ENCODE measurements at regions not wholly inside any gene's neighbourhood (a gene's known extent, or its start where the extent isn't known, plus 50 kb on each side); places are given as distances from the start of the nearest gene placed in this dataset.

DNA sequence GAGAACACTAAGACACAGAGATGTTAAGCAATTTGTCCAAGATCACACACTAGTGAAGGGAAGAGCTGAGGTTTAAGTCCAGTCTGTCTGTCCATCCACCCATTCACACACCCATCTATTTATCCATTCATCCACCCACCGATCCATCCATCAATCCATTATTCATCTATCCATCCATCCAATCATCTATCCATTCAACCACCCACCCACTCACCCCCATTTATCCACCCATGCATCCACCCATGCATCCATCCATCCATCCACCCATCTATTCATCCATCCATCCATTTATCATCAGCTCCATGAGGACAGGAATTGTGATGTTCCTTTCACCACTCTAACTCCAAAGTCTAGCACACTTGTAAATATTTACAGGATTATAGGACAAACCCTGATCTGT is 242.3 kb upstream of the PMEPA1 start:
- no peaks in the 10 kb centered on the region for H3K36me3 ChIP-seq (ENCODE audit: control insufficient read depth, low read depth, low read length)
- no peaks in the 10 kb centered on the region for H3K4me1 ChIP-seq (ENCODE audit: control insufficient read depth, low read depth, low read length)
- H3K4me3 ChIP-seq (ENCODE audit: low read length): no peak overlapping the region
- no peaks in the 10 kb centered on the region for H3K27me3 ChIP-seq (ENCODE audit: control insufficient read depth, insufficient read depth, low read length)
- H3K9ac ChIP-seq (ENCODE audit: low read length): no peak overlapping the region
- H3K27ac ChIP-seq (ENCODE audit: low read length): no peak overlapping the region
- no peaks in the 10 kb centered on the region for H3K9me3 ChIP-seq (ENCODE audit: control insufficient read depth, low read depth, low read length)

DNA sequence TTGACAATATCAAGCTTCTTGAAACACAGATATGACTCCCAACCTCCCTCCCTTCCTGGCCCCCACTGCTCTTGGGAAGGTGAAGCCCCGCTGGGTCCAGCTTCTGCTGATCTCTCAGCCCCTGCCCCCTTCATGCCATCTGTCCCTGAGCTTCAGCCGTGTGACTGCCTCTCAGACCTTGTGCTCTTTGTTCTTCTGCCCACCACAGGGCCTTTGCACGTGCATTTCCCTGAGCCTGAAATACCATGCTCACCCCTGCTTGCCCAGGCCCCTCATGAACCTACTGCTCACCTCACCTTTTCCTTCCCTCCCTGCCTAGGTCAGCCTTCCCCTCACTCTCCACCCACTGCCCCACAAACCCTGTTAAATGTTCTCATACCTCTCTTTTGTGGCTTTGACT is 241.7 kb upstream of the PMEPA1 start:
- Histone ChIP-seq H3K27me3 (ENCODE audit: control insufficient read depth, insufficient read depth, low read length) (no peaks in the 10 kb centered on the region), H3K27ac (ENCODE audit: low read length) (no peak overlapping the region), H3K9ac (ENCODE audit: low read length) (no peak overlapping the region), H3K9me3 (ENCODE audit: control insufficient read depth, low read depth, low read length) (no peaks in the 10 kb centered on the region), H3K4me3 (ENCODE audit: low read length) (no peak overlapping the region), H3K4me1 (ENCODE audit: control insufficient read depth, low read depth, low read length) (no peaks in the 10 kb centered on the region), H3K36me3 (ENCODE audit: control insufficient read depth, low read depth, low read length) (no peaks in the 10 kb centered on the region)

DNA sequence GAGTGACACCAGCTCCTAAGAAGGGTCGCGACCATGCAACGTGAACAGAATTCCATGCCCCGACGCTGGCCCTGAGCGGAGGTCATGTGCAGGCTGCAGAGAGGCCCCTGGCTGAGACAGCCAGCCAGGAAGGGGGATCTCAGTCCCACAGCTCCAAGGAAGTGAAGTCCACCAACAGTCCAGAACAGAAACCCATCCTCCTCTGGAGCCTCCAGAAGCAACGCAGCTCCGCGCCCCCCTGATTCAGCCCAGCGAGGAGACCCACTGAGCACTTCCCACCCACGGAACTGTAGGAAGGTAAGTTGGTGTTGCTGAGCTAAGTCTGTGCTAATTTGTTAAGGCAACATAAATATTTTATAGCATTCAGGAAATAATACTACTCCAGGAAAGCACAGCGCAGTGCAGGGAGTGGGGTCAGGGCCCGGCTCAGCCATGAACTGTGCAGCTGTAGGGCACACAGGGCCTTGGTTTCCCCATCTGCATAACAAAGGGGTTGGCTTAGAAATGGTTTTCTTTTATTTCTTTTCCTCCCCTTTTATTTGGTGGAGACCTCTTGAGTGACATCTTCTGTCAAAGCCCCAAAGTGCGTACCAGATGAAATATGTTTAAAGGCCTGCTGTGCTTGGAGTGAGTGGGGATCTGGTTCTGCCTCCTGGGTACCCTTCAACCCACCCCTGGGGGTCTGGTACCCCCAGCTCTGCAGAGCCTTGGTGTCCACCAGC is 241.1 kb upstream of the PMEPA1 start:
- Histone ChIP-seq H3K9ac (ENCODE audit: low read length) (no peak overlapping the region), H3K27me3 (ENCODE audit: control insufficient read depth, insufficient read depth, low read length) (no peaks in the 10 kb centered on the region), H3K9me3 (ENCODE audit: control insufficient read depth, low read depth, low read length) (no peaks in the 10 kb centered on the region), H3K36me3 (ENCODE audit: control insufficient read depth, low read depth, low read length) (no peaks in the 10 kb centered on the region), H3K4me3 (ENCODE audit: low read length) (no peak overlapping the region), H3K4me1 (ENCODE audit: control insufficient read depth, low read depth, low read length) (no peaks in the 10 kb centered on the region), H3K27ac (ENCODE audit: low read length) (no peak overlapping the region)

DNA sequence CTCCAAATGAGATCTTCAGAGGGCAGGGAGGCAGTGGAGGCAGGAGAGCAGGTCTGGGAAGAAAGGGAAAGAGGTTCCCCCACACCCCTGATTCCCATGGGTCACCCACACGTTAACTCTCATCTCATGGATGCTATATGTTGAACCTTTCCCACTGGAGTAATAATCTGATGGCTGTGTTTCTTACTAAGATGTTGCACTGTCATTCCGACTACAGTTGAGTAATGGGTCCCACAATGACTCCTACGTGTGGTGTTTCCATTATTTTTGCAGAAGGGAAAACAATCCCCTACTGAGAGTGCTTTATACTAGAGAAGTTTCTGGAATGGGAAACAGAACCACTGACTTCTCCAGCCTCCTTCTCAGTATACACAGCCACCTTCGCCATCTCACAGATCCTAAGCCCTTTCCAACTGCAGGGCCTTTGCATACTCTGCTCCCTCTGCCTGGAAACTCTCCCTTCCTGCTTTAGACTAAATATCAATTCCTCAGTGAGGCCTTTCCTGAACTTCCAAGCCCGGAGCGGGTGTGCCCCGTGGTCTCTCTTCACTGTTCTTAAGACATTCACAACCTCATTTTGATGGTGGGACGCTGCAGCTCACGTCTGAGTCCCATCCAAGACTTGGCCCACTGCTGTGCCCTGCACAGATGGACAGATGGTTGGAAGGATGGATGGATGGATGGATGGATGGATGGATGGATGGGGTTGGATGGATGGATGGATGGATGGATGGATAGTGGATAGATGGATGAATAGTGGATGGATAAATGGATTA is 238.6 kb upstream of the PMEPA1 start:
- Histone ChIP-seq H3K9ac (ENCODE audit: low read length) (no peak overlapping the region), H3K4me3 (ENCODE audit: low read length) (no peak overlapping the region), H3K9me3 (ENCODE audit: control insufficient read depth, low read depth, low read length) (no peaks in the 10 kb centered on the region), H3K27ac (ENCODE audit: low read length) (no peak overlapping the region), H3K27me3 (ENCODE audit: control insufficient read depth, insufficient read depth, low read length) (no peaks in the 10 kb centered on the region), H3K4me1 (ENCODE audit: control insufficient read depth, low read depth, low read length) (no peaks in the 10 kb centered on the region), H3K36me3 (ENCODE audit: control insufficient read depth, low read depth, low read length) (no peaks in the 10 kb centered on the region)

DNA sequence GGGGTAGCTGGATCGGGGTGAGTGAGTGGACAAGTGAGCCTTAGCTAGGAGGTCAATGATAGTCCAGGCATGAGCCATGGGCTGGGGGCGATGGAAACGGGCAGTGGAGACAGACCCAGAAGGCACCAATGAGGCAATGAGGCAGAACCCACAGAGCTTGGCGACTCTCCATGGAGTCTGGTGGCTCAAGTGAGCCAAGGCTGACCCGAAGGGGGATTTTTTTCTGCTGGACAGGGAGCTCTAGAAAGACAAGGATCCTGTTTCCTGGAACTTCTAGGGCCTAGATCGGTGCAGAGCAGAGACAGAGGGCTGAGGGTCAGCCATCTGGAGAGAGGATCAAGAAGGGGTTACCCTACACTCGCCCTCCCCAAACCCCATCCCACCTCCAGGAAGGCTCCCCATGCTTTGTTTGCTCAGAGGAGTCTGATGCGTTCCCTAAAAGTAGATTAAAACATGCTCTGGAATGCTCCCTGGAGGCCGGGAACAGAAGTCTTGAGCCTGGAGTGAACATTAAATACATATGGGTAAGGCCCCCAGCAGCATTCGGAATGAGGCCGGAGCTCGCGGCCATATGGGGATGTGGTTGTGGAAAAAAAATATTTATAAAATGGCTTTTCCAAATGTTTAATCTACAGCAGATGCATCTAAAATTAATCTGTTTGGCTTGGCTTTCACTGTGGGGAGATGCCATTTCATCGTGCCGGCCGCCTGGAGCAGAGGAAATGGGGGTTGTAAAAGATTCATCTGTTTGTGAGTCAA is 237.8 kb upstream of the PMEPA1 start:
- no peak overlapping the region for H3K27ac ChIP-seq (ENCODE audit: low read length)
- no peak overlapping the region for H3K4me3 ChIP-seq (ENCODE audit: low read length)
- H3K9ac ChIP-seq (ENCODE audit: low read length): no peak overlapping the region
- H3K27me3 ChIP-seq (ENCODE audit: control insufficient read depth, insufficient read depth, low read length): no peaks in the 10 kb centered on the region
- H3K36me3 ChIP-seq (ENCODE audit: control insufficient read depth, low read depth, low read length): no peaks in the 10 kb centered on the region
- no peaks in the 10 kb centered on the region for H3K4me1 ChIP-seq (ENCODE audit: control insufficient read depth, low read depth, low read length)
- H3K9me3 ChIP-seq (ENCODE audit: control insufficient read depth, low read depth, low read length): no peaks in the 10 kb centered on the region

DNA sequence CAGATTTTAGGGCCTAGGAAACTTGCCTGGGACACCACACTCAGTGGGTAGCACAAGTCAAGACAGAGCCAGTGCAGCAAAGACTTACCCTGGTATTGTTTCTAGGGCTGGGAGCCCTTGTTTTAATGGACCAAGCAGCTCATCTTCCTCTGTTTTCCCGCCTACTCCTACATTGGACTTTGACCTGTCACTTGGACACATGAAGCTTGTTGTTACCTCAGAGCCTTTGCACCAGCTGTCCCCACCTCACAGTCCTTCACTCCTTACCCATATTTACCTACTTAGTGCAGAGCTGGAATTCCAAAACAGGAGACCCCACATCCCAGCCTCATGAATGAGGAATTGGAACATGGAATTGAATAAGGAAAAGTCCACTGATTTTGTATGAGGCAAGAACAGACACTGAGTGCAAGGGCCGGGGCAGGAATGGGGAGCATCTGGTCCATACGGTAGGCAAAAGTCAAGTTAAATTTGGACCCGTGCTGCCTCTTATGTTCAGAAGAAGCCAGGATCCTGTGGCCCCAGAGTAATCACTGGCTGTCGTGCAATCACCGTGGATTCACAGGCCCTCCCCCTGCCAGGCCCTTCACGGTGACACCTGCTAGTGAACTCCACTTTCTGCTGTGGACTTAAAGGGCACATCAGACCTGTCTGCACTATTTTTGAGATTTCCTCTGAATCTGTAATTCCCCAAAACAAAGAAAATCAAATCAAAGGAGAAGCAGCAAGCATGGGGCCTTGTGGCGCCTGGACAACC is 236.9 kb upstream of the PMEPA1 start:
- no peaks in the 10 kb centered on the region for H3K4me1 ChIP-seq (ENCODE audit: control insufficient read depth, low read depth, low read length)
- H3K27me3 ChIP-seq (ENCODE audit: control insufficient read depth, insufficient read depth, low read length): no peaks in the 10 kb centered on the region
- H3K36me3 ChIP-seq (ENCODE audit: control insufficient read depth, low read depth, low read length): no peaks in the 10 kb centered on the region
- no peak overlapping the region for H3K4me3 ChIP-seq (ENCODE audit: low read length)
- H3K27ac ChIP-seq (ENCODE audit: low read length): no peak overlapping the region
- no peak overlapping the region for H3K9ac ChIP-seq (ENCODE audit: low read length)
- no peaks in the 10 kb centered on the region for H3K9me3 ChIP-seq (ENCODE audit: control insufficient read depth, low read depth, low read length)

DNA sequence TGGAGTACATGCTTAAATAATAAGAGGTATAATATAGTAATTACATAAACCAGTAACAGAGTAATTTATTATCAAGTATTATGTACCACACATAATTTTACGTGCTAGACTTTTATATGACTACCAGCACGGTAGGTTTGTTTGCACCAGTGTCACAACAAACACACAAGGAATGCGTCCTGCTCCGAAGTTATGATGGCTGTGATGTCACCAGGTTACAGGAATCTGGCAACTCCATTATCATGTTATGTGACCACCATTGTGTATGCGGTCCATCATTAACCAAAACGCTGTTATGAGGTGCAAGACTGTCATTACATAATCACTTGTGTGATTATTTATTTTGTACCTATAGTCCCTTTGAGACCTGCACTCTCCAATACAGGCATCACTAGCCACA is 235.2 kb upstream of the PMEPA1 start:
- H3K36me3 ChIP-seq (ENCODE audit: control insufficient read depth, low read depth, low read length): no peaks in the 10 kb centered on the region
- no peak overlapping the region for H3K9ac ChIP-seq (ENCODE audit: low read length)
- no peaks in the 10 kb centered on the region for H3K9me3 ChIP-seq (ENCODE audit: control insufficient read depth, low read depth, low read length)
- H3K27me3 ChIP-seq (ENCODE audit: control insufficient read depth, insufficient read depth, low read length): no peaks in the 10 kb centered on the region
- no peak overlapping the region for H3K27ac ChIP-seq (ENCODE audit: low read length)
- H3K4me3 ChIP-seq (ENCODE audit: low read length): no peak overlapping the region
- H3K4me1 ChIP-seq (ENCODE audit: control insufficient read depth, low read depth, low read length): no peaks in the 10 kb centered on the region

DNA sequence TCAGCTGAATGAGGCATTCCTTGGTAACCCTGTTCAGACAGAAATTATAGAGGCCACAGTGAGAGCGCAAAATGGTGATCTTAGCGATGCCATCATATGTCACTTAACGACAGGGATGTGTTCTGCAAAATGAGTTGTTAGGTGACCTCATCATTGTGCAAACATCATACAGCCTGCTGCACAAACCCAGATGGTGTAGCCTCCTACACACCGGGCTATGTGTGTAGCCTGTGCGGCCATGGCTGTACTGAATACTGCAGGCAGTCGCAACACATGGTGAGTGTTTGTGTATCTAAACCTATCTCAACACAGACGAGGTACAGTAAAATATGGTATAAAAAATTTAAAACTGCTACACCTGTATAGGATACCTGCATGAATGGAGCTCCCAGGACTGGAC is 234.1 kb upstream of the PMEPA1 start:
- peaks cover 4% of the 10 kb centered on the region for H3K4me1 ChIP-seq (ENCODE audit: control insufficient read depth, low read depth, low read length)
- H3K36me3 ChIP-seq (ENCODE audit: control insufficient read depth, low read depth, low read length): no peaks in the 10 kb centered on the region
- no peak overlapping the region for H3K4me3 ChIP-seq (ENCODE audit: low read length)
- no peak overlapping the region for H3K27ac ChIP-seq (ENCODE audit: low read length)
- no peaks in the 10 kb centered on the region for H3K9me3 ChIP-seq (ENCODE audit: control insufficient read depth, low read depth, low read length)
- no peak overlapping the region for H3K9ac ChIP-seq (ENCODE audit: low read length)
- no peaks in the 10 kb centered on the region for H3K27me3 ChIP-seq (ENCODE audit: control insufficient read depth, insufficient read depth, low read length)

DNA sequence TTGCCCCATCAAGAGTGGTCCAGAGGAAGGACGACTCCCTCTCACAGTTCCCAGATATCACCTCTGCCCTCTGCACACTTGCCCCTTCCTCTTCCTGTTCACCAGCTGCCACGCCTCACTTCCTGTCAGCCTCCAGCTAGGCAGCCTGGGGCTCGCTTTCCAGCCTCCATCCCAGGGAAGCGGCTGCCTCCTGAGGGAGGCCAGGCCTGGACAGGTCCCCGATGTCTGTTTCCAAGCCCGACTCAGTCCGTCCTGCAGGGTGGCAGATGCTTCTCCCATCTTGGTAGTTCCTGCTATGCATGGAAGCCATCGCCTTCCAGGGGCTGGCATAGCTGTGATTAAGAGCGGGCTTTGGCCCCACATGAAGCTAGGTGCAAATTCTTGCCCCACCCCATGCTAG is 233.5 kb upstream of the PMEPA1 start:
- H3K36me3 ChIP-seq (ENCODE audit: control insufficient read depth, low read depth, low read length): no peaks in the 10 kb centered on the region
- peaks cover 6% of the 10 kb centered on the region for H3K4me1 ChIP-seq (ENCODE audit: control insufficient read depth, low read depth, low read length)
- H3K27ac ChIP-seq (ENCODE audit: low read length): no peak overlapping the region
- H3K27me3 ChIP-seq (ENCODE audit: control insufficient read depth, insufficient read depth, low read length): no peaks in the 10 kb centered on the region
- no peaks in the 10 kb centered on the region for H3K9me3 ChIP-seq (ENCODE audit: control insufficient read depth, low read depth, low read length)
- no peak overlapping the region for H3K9ac ChIP-seq (ENCODE audit: low read length)
- H3K4me3 ChIP-seq (ENCODE audit: low read length): no peak overlapping the region

DNA sequence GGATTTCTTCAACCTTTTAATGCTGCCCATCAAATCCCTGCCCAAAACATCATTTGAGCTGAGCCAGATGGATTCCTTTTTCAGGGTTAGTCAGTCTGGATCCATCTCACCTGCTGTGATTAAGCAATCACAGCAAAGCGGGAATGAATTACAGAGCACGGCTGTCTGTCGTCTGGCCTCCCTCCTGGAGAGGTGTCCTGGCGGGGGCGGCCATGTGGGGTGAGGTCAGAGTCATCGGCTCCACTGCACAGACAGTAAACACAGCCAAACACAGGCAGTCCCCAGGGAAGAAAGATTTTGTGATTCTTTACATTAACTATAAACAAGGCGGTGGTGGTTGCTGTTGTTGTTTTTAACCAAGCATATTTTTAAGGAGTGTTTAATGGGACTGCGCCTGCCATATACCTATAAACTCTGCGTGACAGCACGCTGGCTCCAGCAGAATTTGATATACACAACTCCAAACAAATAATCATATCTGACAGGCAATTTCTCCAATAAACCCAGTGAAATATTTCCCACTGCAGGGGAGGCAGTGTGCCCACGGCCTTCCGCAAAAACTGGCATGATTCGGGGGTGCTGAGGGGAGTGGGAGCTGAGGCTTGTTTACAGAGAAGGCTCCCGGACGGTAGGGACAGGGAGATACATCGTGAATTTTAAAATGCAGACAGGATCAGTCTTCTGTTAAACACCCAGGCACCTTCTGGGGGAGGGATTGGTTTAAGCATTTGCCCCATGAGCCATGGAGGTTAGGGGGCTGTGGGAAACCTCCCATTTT is 232.0 kb upstream of the PMEPA1 start:
- peaks cover 6% of the 10 kb centered on the region for H3K4me1 ChIP-seq (ENCODE audit: control insufficient read depth, low read depth, low read length)
- no peak overlapping the region for H3K4me3 ChIP-seq (ENCODE audit: low read length)
- H3K36me3 ChIP-seq (ENCODE audit: control insufficient read depth, low read depth, low read length): no peaks in the 10 kb centered on the region
- H3K9ac ChIP-seq (ENCODE audit: low read length): no peak overlapping the region
- H3K27me3 ChIP-seq (ENCODE audit: control insufficient read depth, insufficient read depth, low read length): no peaks in the 10 kb centered on the region
- no peaks in the 10 kb centered on the region for H3K9me3 ChIP-seq (ENCODE audit: control insufficient read depth, low read depth, low read length)
- no peak overlapping the region for H3K27ac ChIP-seq (ENCODE audit: low read length)
